Ovary (tissue), 3 donors: ENCODE measurements at regions not wholly inside any gene's neighbourhood (a gene's known extent, or its start where the extent isn't known, plus 50 kb on each side); places are given as distances from the start of the nearest gene placed in this dataset.

ENCODE experiments used
- EP300 ChIP-seq: sonication (generic); formaldehyde crosslinking; IDR thresholded peaks from one replicate; pipeline ENCODE4 v1.6.1; 2017; ENCODE audit warnings: antibody characterized with exemption
- POLR2A ChIP-seq: fragments of 450-650 bp; IDR thresholded peaks from one replicate; pipeline ENCODE4 v1.6.1; 2017; ENCODE audit warnings: antibody characterized with exemption, mild to moderate bottlenecking, moderate library complexity
- TF ChIP-seq, protein P1 (sequence below), 3 donors: fragments of 450-650 bp in 2 of 3; fragments of 200-600 bp in 1 of 3; IDR thresholded peaks; one replicate each; pipeline versions ENCODE4 v1.5.1 to v1.8.0; 2016 to 2022; ENCODE audit warnings: antibody characterized with exemption in 3 of 3, mild to moderate bottlenecking in 1 of 3
- donor health status: DM: no; HTN: no; CAD: no.

DNA sequence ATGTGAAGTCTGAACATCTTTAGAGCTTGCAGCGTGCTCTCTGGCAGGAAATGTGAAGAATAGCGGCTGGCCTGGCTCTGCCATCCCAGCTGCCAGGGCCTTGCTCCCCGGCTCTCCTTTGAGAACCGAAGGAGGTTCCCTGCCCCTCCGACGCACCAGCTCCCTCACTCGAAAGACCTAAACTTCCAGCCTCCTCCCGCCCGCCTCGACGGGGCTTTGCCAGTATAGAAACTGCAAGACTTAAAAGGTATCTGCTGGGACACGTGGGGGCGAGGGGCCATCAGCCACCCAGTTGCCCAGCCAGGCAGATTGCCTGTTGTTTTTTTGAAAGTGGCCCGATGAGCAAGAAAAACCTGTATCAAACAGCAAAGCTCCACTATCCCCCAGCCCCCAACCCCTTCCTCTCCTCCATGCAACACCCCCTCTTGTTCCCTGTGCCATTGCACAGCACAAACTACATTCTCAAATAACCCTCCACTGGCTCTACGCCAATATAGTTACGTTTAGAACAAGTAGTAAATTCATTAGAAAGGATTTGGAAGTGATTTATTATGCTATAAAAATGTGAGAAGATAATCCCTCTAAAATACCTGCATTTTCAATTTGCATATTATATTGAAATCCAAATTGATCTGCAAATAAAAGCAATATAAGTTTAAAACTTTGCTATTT is 331.9 kb downstream of the MED10 start:
- TF ChIP-seq, protein P1, sequence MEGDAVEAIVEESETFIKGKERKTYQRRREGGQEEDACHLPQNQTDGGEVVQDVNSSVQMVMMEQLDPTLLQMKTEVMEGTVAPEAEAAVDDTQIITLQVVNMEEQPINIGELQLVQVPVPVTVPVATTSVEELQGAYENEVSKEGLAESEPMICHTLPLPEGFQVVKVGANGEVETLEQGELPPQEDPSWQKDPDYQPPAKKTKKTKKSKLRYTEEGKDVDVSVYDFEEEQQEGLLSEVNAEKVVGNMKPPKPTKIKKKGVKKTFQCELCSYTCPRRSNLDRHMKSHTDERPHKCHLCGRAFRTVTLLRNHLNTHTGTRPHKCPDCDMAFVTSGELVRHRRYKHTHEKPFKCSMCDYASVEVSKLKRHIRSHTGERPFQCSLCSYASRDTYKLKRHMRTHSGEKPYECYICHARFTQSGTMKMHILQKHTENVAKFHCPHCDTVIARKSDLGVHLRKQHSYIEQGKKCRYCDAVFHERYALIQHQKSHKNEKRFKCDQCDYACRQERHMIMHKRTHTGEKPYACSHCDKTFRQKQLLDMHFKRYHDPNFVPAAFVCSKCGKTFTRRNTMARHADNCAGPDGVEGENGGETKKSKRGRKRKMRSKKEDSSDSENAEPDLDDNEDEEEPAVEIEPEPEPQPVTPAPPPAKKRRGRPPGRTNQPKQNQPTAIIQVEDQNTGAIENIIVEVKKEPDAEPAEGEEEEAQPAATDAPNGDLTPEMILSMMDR (IDR thresholded peaks at IDR 0.05) = no peak
- TF ChIP-seq EP300 (no peak), POLR2A (no peak)
